HG02678 (cell line): ENCODE measurements at regions not wholly inside any gene's neighbourhood (a gene's known extent, or its start where the extent isn't known, plus 50 kb on each side); places are given as distances from the start of the nearest gene placed in this dataset.

Experiments used
- ATAC-seq: cut with Tn5 transposase; IDR thresholded peaks from one replicate; pipeline ENCODE4 v1.9.1; 2021; ENCODE audit warnings: mild to moderate bottlenecking, moderate library complexity; ENCODE audit not compliant: unreplicated experiment

GRCh38 chr18:32621034-32621433 is 150.4 kb upstream of the GAREM1 start:
- ATAC-seq, result no peak

GRCh38 chr18:32618546-32618945 is 147.9 kb upstream of the GAREM1 start:
- no peak for ATAC-seq

- ATAC-seq, result no peak
Measured at GRCh38 chr18:32613821-32614220, 143.1 kb upstream of the GAREM1 start.

GRCh38 chr18:32612651-32613050 is 142.0 kb upstream of the GAREM1 start:
- ATAC-seq, result no peak

GRCh38 chr18:32610176-32610575 is 139.5 kb upstream of the GAREM1 start:
- no peak for ATAC-seq

- ATAC-seq, result no peak
Measured at GRCh38 chr18:32607816-32608215, 137.1 kb upstream of the GAREM1 start.

- ATAC-seq, result no peak
Measured at GRCh38 chr18:32598144-32598543, 127.5 kb upstream of the GAREM1 start.

GRCh38 chr18:32596501-32596900 is 125.8 kb upstream of the GAREM1 start:
- no peak for ATAC-seq

- ATAC-seq, result no peak
Measured at GRCh38 chr18:32595832-32596231, 125.2 kb upstream of the GAREM1 start.

- no peak for ATAC-seq
Measured at GRCh38 chr18:32588191-32588590, 117.5 kb upstream of the GAREM1 start.

GRCh38 chr18:32583431-32583830 is 112.7 kb upstream of the GAREM1 start:
- no peak for ATAC-seq

GRCh38 chr18:32582455-32582854 is 111.8 kb upstream of the GAREM1 start:
- ATAC-seq, result no peak

- ATAC-seq, result no peak
Measured at GRCh38 chr18:32577561-32577960, 106.9 kb upstream of the GAREM1 start.

- no peak for ATAC-seq
Measured at GRCh38 chr18:32576296-32576916, 105.7 kb upstream of the GAREM1 start.

- no peak for ATAC-seq
Measured at GRCh38 chr18:32566960-32567359, 96.3 kb upstream of the GAREM1 start.

- no peak for ATAC-seq
Measured at GRCh38 chr18:32553640-32554365, 83.1 kb upstream of the GAREM1 start.

- ATAC-seq, result no peak
Measured at GRCh38 chr18:32553174-32553573, 82.5 kb upstream of the GAREM1 start.

GRCh38 chr18:32552421-32553030 is 81.8 kb upstream of the GAREM1 start:
- peak; percentile 81 for ATAC-seq

GRCh38 chr18:32550963-32551362 is 80.3 kb upstream of the GAREM1 start:
- no peak for ATAC-seq

- peak; percentile 82 for ATAC-seq
Measured at GRCh38 chr18:32549248-32550110, 78.8 kb upstream of the GAREM1 start.

GRCh38 chr18:32548688-32549087 is 78.0 kb upstream of the GAREM1 start:
- ATAC-seq, result no peak
